Duodenal mucosa (tissue), 2 donors: ENCODE measurements at regions not wholly inside any gene's neighbourhood (a gene's known extent, or its start where the extent isn't known, plus 50 kb on each side); places are given as distances from the start of the nearest gene placed in this dataset.
"Not testable (repeated sequence)": the region's sequence is repeated elsewhere in the genome, so short reads cannot be mapped to it uniquely, and the experiment has no call there.

Experiments
- H3K27ac ChIP-seq: one replicate; pipeline ENCODE4 v1.7.0; 2013; ENCODE audit warnings: low read depth, low read length
- H3K27me3 ChIP-seq, 2 donors: one replicate each; pipeline ENCODE4 v1.7.0; 2013; ENCODE audit warnings: low read length in 2 of 2, control low read depth in 1 of 2; ENCODE audit not compliant: insufficient read depth in 2 of 2, control insufficient read depth in 1 of 2
- H3K36me3 ChIP-seq, 2 donors: one replicate each; pipeline ENCODE4 v1.7.0; 2013; ENCODE audit warnings: low read length in 2 of 2, control low read depth in 1 of 2; ENCODE audit not compliant: insufficient read depth in 2 of 2, control insufficient read depth in 1 of 2
- H3K4me1 ChIP-seq, 2 donors: one replicate each; pipeline ENCODE4 v1.7.0; 2013; ENCODE audit warnings: low read length in 2 of 2, control low read depth in 1 of 2; ENCODE audit not compliant: insufficient read depth in 2 of 2, control insufficient read depth in 1 of 2
- H3K4me3 ChIP-seq, 2 donors: one replicate each; pipeline ENCODE4 v1.7.0; 2013; ENCODE audit warnings: low read length in 2 of 2, low read depth in 1 of 2
- H3K9ac ChIP-seq, 2 donors: one replicate each; pipeline ENCODE4 v1.7.0; 2013; ENCODE audit warnings: low read length in 2 of 2, low read depth in 1 of 2
- H3K9me3 ChIP-seq, 2 donors: one replicate each; pipeline ENCODE4 v1.7.0; 2013; ENCODE audit warnings: low read length in 2 of 2, control low read depth in 1 of 2; ENCODE audit not compliant: control insufficient read depth in 1 of 2

- H3K9me3 ChIP-seq, H3K4me1 ChIP-seq, H3K27ac ChIP-seq, H3K9ac ChIP-seq, H3K27me3 ChIP-seq, H3K36me3 ChIP-seq, H3K4me3 ChIP-seq: not testable (repeated sequence)
Observed at GRCh38 chr9:31061592-31061991, 1322.9 kb upstream of the ACO1 start.

- Histone ChIP-seq H3K4me1 (no peaks in the 10 kb centered on the region), H3K4me3 (no peak overlapping the region), H3K36me3 (no peaks in the 10 kb centered on the region), H3K27ac (no peak overlapping the region), H3K9me3 (peaks cover 0 to 5% of the 10 kb centered on the region in 2 donors), H3K9ac (no peak overlapping the region), H3K27me3 (no peaks in the 10 kb centered on the region)
Observed at GRCh38 chr9:31065691-31066090, 1318.8 kb upstream of the ACO1 start.

- no peaks in the 10 kb centered on the region for H3K27me3 ChIP-seq
- H3K36me3 ChIP-seq: no peaks in the 10 kb centered on the region
- no peak overlapping the region for H3K9ac ChIP-seq
- H3K27ac ChIP-seq: no peak overlapping the region
- H3K4me1 ChIP-seq: no peaks in the 10 kb centered on the region
- H3K9me3 ChIP-seq: peaks cover 0 to 1% of the 10 kb centered on the region in 2 donors
- H3K4me3 ChIP-seq: no peak overlapping the region
Observed at GRCh38 chr9:31067418-31067817, 1317.0 kb upstream of the ACO1 start.

GRCh38 chr9:31071606-31072286, 1312.7 kb upstream of the ACO1 start:
- Histone ChIP-seq H3K27me3 (no peaks in the 10 kb centered on the region), H3K4me1 (no peaks in the 10 kb centered on the region), H3K36me3 (no peaks in the 10 kb centered on the region), H3K9ac (no peak overlapping the region), H3K9me3 (no peaks in the 10 kb centered on the region), H3K4me3 (no peak overlapping the region), H3K27ac (no peak overlapping the region)

GRCh38 chr9:31078175-31078574, 1306.3 kb upstream of the ACO1 start:
- no peaks in the 10 kb centered on the region for H3K36me3 ChIP-seq
- H3K4me1 ChIP-seq: no peaks in the 10 kb centered on the region
- H3K4me3 ChIP-seq: no peak overlapping the region
- no peak overlapping the region for H3K27ac ChIP-seq
- no peaks in the 10 kb centered on the region for H3K9me3 ChIP-seq
- H3K27me3 ChIP-seq: no peaks in the 10 kb centered on the region
- H3K9ac ChIP-seq: no peak overlapping the region

- Histone ChIP-seq H3K9me3 (no peaks in the 10 kb centered on the region), H3K36me3 (no peaks in the 10 kb centered on the region), H3K4me1 (no peaks in the 10 kb centered on the region), H3K27me3 (no peaks in the 10 kb centered on the region), H3K9ac (no peak overlapping the region), H3K27ac (no peak overlapping the region), H3K4me3 (no peak overlapping the region)
Observed at GRCh38 chr9:31084350-31084749, 1300.1 kb upstream of the ACO1 start.

- Histone ChIP-seq H3K36me3 (no peaks in the 10 kb centered on the region), H3K4me3 (no peak overlapping the region), H3K9me3 (no peaks in the 10 kb centered on the region), H3K9ac (no peak overlapping the region), H3K4me1 (no peaks in the 10 kb centered on the region), H3K27ac (no peak overlapping the region), H3K27me3 (no peaks in the 10 kb centered on the region)
Observed at GRCh38 chr9:31089549-31090221, 1294.8 kb upstream of the ACO1 start.

GRCh38 chr9:31100311-31100710, 1284.1 kb upstream of the ACO1 start:
- no peak overlapping the region for H3K27ac ChIP-seq
- no peak overlapping the region for H3K4me3 ChIP-seq
- H3K4me1 ChIP-seq: no peaks in the 10 kb centered on the region
- no peaks in the 10 kb centered on the region for H3K36me3 ChIP-seq
- no peaks in the 10 kb centered on the region for H3K9me3 ChIP-seq
- no peaks in the 10 kb centered on the region for H3K27me3 ChIP-seq
- H3K9ac ChIP-seq: no peak overlapping the region

GRCh38 chr9:31103836-31104235, 1280.6 kb upstream of the ACO1 start:
- H3K9ac ChIP-seq: no peak overlapping the region
- no peaks in the 10 kb centered on the region for H3K9me3 ChIP-seq
- no peaks in the 10 kb centered on the region for H3K27me3 ChIP-seq
- no peak overlapping the region for H3K4me3 ChIP-seq
- no peaks in the 10 kb centered on the region for H3K36me3 ChIP-seq
- H3K4me1 ChIP-seq: no peaks in the 10 kb centered on the region
- H3K27ac ChIP-seq: no peak overlapping the region

GRCh38 chr9:31104249-31104648, 1280.2 kb upstream of the ACO1 start:
- Histone ChIP-seq H3K4me1 (no peaks in the 10 kb centered on the region), H3K9ac (no peak overlapping the region), H3K9me3 (no peaks in the 10 kb centered on the region), H3K4me3 (no peak overlapping the region), H3K27ac (no peak overlapping the region), H3K36me3 (no peaks in the 10 kb centered on the region), H3K27me3 (no peaks in the 10 kb centered on the region)
